ENCODE measurements at regions not wholly inside any gene's neighbourhood (a gene's known extent, or its start where the extent isn't known, plus 50 kb on each side); places are given as distances from the start of the nearest gene placed in this dataset.
A peak's percentile ranks its signal among the peaks of the same experiment; 100 is the strongest.

DNA sequence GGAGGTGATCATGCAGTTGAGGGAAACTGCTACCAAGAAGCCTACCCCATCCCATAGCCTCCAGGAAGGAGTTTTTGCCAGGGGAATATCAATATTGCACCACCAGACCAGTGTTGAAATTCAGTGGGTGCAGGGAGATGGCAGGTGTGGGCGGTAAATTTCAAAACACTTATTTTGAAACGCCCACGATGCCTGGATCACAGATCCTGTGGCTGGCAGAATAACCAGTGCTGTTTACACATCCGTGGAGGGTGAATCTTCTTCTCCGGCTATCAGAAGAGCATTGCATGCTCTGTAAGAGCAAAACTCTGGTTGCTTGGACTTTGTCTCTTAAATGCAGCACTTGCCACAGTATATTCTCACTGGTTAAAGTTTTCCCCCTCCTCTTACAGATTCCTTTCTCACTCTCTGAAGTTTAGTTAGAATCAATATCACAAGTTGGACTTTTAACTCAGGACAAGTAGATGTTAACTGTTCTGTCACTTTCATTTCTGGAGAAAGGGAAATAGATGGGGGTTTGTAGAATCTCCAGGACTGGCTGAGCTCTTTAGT lies 70.5 kb upstream of the ZCCHC2 start:
- no peak overlapping the region for H2BK5ac ChIP-seq (ENCODE audit: low read depth, low read length, poor library complexity, severe bottlenecking)
- H3K23ac ChIP-seq (ENCODE audit: low read depth, low read length): no peak overlapping the region
- no peak overlapping the region for H3K27ac ChIP-seq (ENCODE audit: insufficient read depth, low read length)
- BruUV-seq (replicated peaks): no TSS peak
- no peak overlapping the region for H2AK5ac ChIP-seq (ENCODE audit: low read depth, low read length)
- no CpG with 5 or more reads among the region's 5 CpGs for WGBS, 2 experiments (ENCODE audit: extremely low coverage in 2 of 2, insufficient read length in 1 of 2)
- in situ Hi-C loops (cut with MboI; ENCODE audit: low sequenced_read_pairs): no loop called here
- H2BK20ac ChIP-seq (ENCODE audit: low read depth, low read length): no peak overlapping the region
- intact Hi-C loops (cut with micrococcal nuclease): no loop called here
- no peak overlapping the region for H3K4me2 ChIP-seq (ENCODE audit: low read depth, low read length)
- no peaks in the 10 kb centered on the region for H4K20me1 ChIP-seq (ENCODE audit: insufficient read depth, low read length)
- H3K79me1 ChIP-seq (ENCODE audit: low read depth in 1 of 2, low read length in 2 of 2): no peaks in the 10 kb centered on the region
- ChIA-PET CTCF (interaction anchor here (0.6 kb wide), 1 partner anchor 986 kb away, joined by 3 read pairs; no protein-coding TSS in a partner anchor), POLR2A (ENCODE audit: unreplicated experiment) (no interaction called here)
- H3K9me1 ChIP-seq (ENCODE audit: insufficient read depth, low read length): no peaks in the 10 kb centered on the region
- H3K56ac ChIP-seq (ENCODE audit: extremely low read depth, insufficient read depth, low read length): no peak overlapping the region
- ATAC-seq (ENCODE audit: low read depth) (no peak), DNase-seq (peak; percentile 19)
- H3K14ac ChIP-seq (replicated peaks; ENCODE audit: low read depth, low read length): no peak overlapping the region
- H3K18ac ChIP-seq (ENCODE audit: low read depth, low read length): no peak overlapping the region
- no peak overlapping the region for H4K8ac ChIP-seq (ENCODE audit: low read depth in 2 of 2, low read length in 2 of 2)
- no peak overlapping the region for H3K4ac ChIP-seq (ENCODE audit: low read depth, low read length)
- no peak overlapping the region for H4K5ac ChIP-seq (ENCODE audit: low read depth, low read length)
- H3K9me3 ChIP-seq (ENCODE audit: control insufficient read depth, insufficient read depth, low read length): no peaks in the 10 kb centered on the region
- H3K27me3 ChIP-seq (ENCODE audit: control insufficient read depth, insufficient read depth, low read length): peaks cover 11% of the 10 kb centered on the region
- TF ChIP-seq POLR2A (IDR thresholded peaks at IDR 0.05; ENCODE audit: low read depth, low read length): no peak
- TF ChIP-seq CEBPB (IDR thresholded peaks at IDR 0.05; ENCODE audit: low read depth, low read length): peak; percentile 55
- no peak overlapping the region for H2AFZ ChIP-seq (replicated peaks; ENCODE audit: low read length, poor library complexity)
- no peak overlapping the region for H3K4me3 ChIP-seq (ENCODE audit: insufficient read depth, low read depth, low read length)
- H3K9ac ChIP-seq (ENCODE audit: low read depth, low read length): no peak overlapping the region
- H2BK15ac ChIP-seq (ENCODE audit: low read depth, low read length): no peak overlapping the region
- peaks cover 7% of the 10 kb centered on the region for H3K4me1 ChIP-seq (ENCODE audit: control insufficient read depth, insufficient read depth, low read length)
- H2AK9ac ChIP-seq (replicated peaks; ENCODE audit: low read depth, low read length, poor library complexity): no peak overlapping the region
- no peak overlapping the region for H2BK120ac ChIP-seq (ENCODE audit: low read depth, low read length)
- dilution Hi-C loops (cut with HindIII; ENCODE audit: low sequenced_read_pairs, unreplicated experiment): no loop called here
- no peaks in the 10 kb centered on the region for H3K36me3 ChIP-seq (ENCODE audit: control insufficient read depth, insufficient read depth, low read length)
- H4K91ac ChIP-seq (ENCODE audit: insufficient read depth, low read depth, low read length): no peak overlapping the region

Data from IMR-90 (cell line).